ENCODE measurements at regions not wholly inside any gene's neighbourhood (a gene's known extent, or its start where the extent isn't known, plus 50 kb on each side); places are given as distances from the start of the nearest gene placed in this dataset.

- Histone ChIP-seq H3K4me1 (ENCODE audit: control insufficient read depth in 1 of 2, insufficient read depth in 2 of 2, low read length in 2 of 2) (peaks cover 0 to 2% of the 10 kb centered on the region in 2 donors), H3K4me3 (ENCODE audit: low read length in 2 of 2) (no peak overlapping the region), H3K36me3 (ENCODE audit: control insufficient read depth in 1 of 2, insufficient read depth in 2 of 2, low read length in 1 of 2) (no peaks in the 10 kb centered on the region), H3K27ac (ENCODE audit: low read depth in 1 of 2, low read length in 2 of 2) (no peak overlapping the region), H3K27me3 (ENCODE audit: control insufficient read depth in 1 of 2, insufficient read depth in 2 of 2, low read length in 1 of 2) (no peaks in the 10 kb centered on the region), H3K9me3 (ENCODE audit: control insufficient read depth, low read length) (no peaks in the 10 kb centered on the region)
- 84 to 94% methylated on average over 1 of the region's 1 CpG for WGBS, 2 donors
- ATAC-seq (ENCODE audit: low FRiP score) (no peak), DNase-seq (no peak)
- intact Hi-C loops (cut with DNase I), result loop anchor here (5.0 to 10.0 kb wide), 3 partner anchors 269 to 376 kb away; no protein-coding TSS in a partner anchor
Measured at GRCh38 chr1:198086051-198086745, 70.6 kb upstream of the NEK7 start.

DNA sequence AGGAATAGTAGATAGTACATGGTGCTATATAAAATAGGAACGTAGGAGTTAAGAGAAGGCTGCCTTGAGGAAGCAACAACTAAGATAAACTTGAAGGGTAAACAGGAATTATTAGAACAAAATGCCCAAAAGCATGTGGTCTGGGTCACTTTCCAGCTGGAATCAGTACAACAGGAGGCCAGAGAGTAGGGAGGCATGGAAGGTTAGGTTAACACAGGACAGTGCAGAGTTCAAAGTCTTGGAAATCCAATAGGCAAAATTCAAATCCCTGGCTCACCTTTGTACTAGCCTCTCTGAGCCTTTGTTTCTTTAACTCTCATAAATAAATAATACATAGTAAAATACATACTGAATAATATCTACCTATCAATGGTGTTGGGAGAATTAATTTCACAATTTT, 69.0 kb upstream of the NEK7 start:
- DNase-seq, result no peak
- 23 to 34% methylated on average over 1 of the region's 1 CpG for WGBS, 2 donors
- intact Hi-C loops (cut with DNase I), result loop anchor here (5.0 to 10.0 kb wide), 3 partner anchors 267 to 374 kb away; no protein-coding TSS in a partner anchor
- Histone ChIP-seq H3K9me3 (ENCODE audit: control insufficient read depth, low read length) (no peaks in the 10 kb centered on the region), H3K36me3 (ENCODE audit: control insufficient read depth in 1 of 2, insufficient read depth in 2 of 2, low read length in 1 of 2) (no peaks in the 10 kb centered on the region), H3K27me3 (ENCODE audit: control insufficient read depth in 1 of 2, insufficient read depth in 2 of 2, low read length in 1 of 2) (no peaks in the 10 kb centered on the region), H3K27ac (ENCODE audit: low read depth in 1 of 2, low read length in 2 of 2) (no peak overlapping the region), H3K4me1 (ENCODE audit: control insufficient read depth in 1 of 2, insufficient read depth in 2 of 2, low read length in 2 of 2) (peaks cover 0 to 2% of the 10 kb centered on the region in 2 donors), H3K4me3 (ENCODE audit: low read length in 2 of 2) (no peak overlapping the region)
- no peak for ATAC-seq (ENCODE audit: low FRiP score)

DNA sequence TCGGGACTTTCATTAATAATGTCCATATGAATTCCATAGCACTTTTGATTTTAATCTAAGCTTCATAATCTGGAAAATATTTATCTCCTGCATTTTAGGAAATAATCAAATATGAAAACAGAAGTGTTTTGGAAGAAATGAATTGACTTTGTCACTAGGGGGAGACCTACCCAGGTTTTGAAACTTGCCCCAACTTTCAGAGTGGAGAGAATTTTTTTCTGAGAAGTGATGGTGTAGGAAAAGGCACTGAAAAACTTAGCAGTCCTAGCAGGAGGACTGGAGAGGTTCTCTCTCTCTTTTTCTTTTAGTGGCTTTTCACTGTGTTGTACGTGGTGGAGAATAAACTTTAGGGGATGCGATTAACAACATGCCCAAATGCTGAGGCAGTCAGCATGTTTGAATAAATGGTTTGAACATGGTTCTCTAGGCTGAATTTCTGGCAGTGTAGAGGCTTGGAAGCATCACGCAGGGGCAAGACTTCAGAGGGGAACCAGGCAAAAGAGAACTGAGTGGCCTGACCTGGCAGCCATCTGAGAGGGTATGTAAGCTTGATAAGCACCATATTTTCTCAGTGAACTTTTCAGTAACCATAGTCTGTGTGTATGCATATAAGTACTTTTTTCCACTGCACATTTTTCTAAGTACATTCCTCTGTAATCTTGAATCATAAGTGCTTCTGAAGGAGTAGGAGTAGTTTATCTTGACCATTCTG, 68.3 kb upstream of the NEK7 start:
- Histone ChIP-seq H3K4me1 (ENCODE audit: control insufficient read depth in 1 of 2, insufficient read depth in 2 of 2, low read length in 2 of 2) (peaks cover 0 to 2% of the 10 kb centered on the region in 2 donors), H3K9me3 (ENCODE audit: control insufficient read depth, low read length) (no peaks in the 10 kb centered on the region), H3K27me3 (ENCODE audit: control insufficient read depth in 1 of 2, insufficient read depth in 2 of 2, low read length in 1 of 2) (no peaks in the 10 kb centered on the region), H3K36me3 (ENCODE audit: control insufficient read depth in 1 of 2, insufficient read depth in 2 of 2, low read length in 1 of 2) (no peaks in the 10 kb centered on the region), H3K4me3 (ENCODE audit: low read length in 2 of 2) (no peak overlapping the region), H3K27ac (ENCODE audit: low read depth in 1 of 2, low read length in 2 of 2) (no peak overlapping the region)
- 1 to 5% methylated on average over 4 of the region's 4 CpGs for WGBS, 2 donors
- intact Hi-C loops (cut with DNase I), result loop anchor here (5.0 to 10.0 kb wide), 3 partner anchors 266 to 374 kb away; no protein-coding TSS in a partner anchor
- no peak for DNase-seq
- peak; percentile 60 for ATAC-seq (ENCODE audit: low FRiP score)

- H3K4me1 ChIP-seq (ENCODE audit: control insufficient read depth in 1 of 2, insufficient read depth in 2 of 2, low read length in 2 of 2), result no peaks in the 10 kb centered on the region
- no peaks in the 10 kb centered on the region for H3K27me3 ChIP-seq (ENCODE audit: control insufficient read depth in 1 of 2, insufficient read depth in 2 of 2, low read length in 1 of 2)
- no peaks in the 10 kb centered on the region for H3K36me3 ChIP-seq (ENCODE audit: control insufficient read depth in 1 of 2, insufficient read depth in 2 of 2, low read length in 1 of 2)
- intact Hi-C loops (cut with DNase I), result loop anchor here in 1 of 2 donors (10.0 kb wide), 1 partner anchor 168 kb away; no protein-coding TSS in a partner anchor
- WGBS, 2 donors, result 50 to 53% methylated on average over 2 of the region's 2 CpGs
- no peak overlapping the region for H3K27ac ChIP-seq (ENCODE audit: low read depth in 1 of 2, low read length in 2 of 2)
- no peaks in the 10 kb centered on the region for H3K9me3 ChIP-seq (ENCODE audit: control insufficient read depth, low read length)
- ATAC-seq (ENCODE audit: low FRiP score), result no peak
- DNase-seq, result no peak
- no peak overlapping the region for H3K4me3 ChIP-seq (ENCODE audit: low read length in 2 of 2)
Measured at GRCh38 chr1:198096390-198096789, 60.4 kb upstream of the NEK7 start.

GRCh38 chr1:198099755-198100154, 57.0 kb upstream of the NEK7 start:
- intact Hi-C loops (cut with DNase I), result loop anchor here in 1 of 2 donors (10.0 kb wide), 1 partner anchor 165 kb away; no protein-coding TSS in a partner anchor
- Histone ChIP-seq H3K27ac (ENCODE audit: low read depth in 1 of 2, low read length in 2 of 2) (no peak overlapping the region), H3K27me3 (ENCODE audit: control insufficient read depth in 1 of 2, insufficient read depth in 2 of 2, low read length in 1 of 2) (no peaks in the 10 kb centered on the region), H3K4me1 (ENCODE audit: control insufficient read depth in 1 of 2, insufficient read depth in 2 of 2, low read length in 2 of 2) (no peaks in the 10 kb centered on the region), H3K36me3 (ENCODE audit: control insufficient read depth in 1 of 2, insufficient read depth in 2 of 2, low read length in 1 of 2) (no peaks in the 10 kb centered on the region), H3K9me3 (ENCODE audit: control insufficient read depth, low read length) (no peaks in the 10 kb centered on the region), H3K4me3 (ENCODE audit: low read length in 2 of 2) (no peak overlapping the region)
- ATAC-seq (ENCODE audit: low FRiP score) (no peak), DNase-seq (no peak)

DNA sequence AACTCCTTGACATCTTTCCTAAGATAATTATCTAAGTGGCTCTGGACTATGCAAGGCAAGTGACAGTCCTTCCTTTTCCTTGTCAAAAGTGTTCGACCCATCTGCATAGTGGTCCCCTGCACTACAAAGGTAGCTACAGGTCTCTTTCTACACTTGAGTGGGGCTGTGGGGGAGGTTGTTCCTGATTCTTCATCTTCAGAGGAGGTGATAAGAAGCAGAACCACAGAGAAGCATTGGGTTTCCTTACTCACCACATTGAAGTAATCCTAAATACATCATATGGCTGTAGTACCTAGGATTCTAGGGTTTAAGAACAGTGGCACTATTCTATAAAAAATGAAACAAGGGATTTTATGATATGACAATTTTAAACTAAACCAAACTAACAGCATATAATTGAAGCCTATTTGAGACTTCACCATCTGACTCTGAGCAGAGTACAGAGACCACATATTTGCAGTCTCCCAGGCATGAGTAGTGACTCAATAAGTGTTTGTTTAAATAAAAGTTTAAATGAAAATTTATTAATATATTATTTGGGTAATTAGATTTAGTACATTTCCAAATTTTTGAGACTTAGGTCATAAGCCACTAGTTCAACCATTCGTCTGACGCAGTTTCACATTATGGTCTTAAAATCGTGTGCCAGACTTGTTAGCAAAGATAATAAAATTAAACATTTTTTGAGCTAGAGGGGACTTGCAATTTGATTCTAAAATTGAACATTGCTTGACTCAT, 54.9 kb upstream of the NEK7 start:
- no peaks in the 10 kb centered on the region for H3K27me3 ChIP-seq (ENCODE audit: control insufficient read depth in 1 of 2, insufficient read depth in 2 of 2, low read length in 1 of 2)
- no peak overlapping the region for H3K4me3 ChIP-seq (ENCODE audit: low read length in 2 of 2)
- intact Hi-C loops (cut with DNase I), result no loop called here
- no peaks in the 10 kb centered on the region for H3K9me3 ChIP-seq (ENCODE audit: control insufficient read depth, low read length)
- H3K27ac ChIP-seq (ENCODE audit: low read depth in 1 of 2, low read length in 2 of 2), result no peak overlapping the region
- 39 to 67% methylated on average over 4 of the region's 4 CpGs for WGBS, 2 donors
- ATAC-seq (ENCODE audit: low FRiP score) (no peak), DNase-seq (no peak)
- H3K36me3 ChIP-seq (ENCODE audit: control insufficient read depth in 1 of 2, insufficient read depth in 2 of 2, low read length in 1 of 2), result no peaks in the 10 kb centered on the region
- H3K4me1 ChIP-seq (ENCODE audit: control insufficient read depth in 1 of 2, insufficient read depth in 2 of 2, low read length in 2 of 2), result no peaks in the 10 kb centered on the region

DNA sequence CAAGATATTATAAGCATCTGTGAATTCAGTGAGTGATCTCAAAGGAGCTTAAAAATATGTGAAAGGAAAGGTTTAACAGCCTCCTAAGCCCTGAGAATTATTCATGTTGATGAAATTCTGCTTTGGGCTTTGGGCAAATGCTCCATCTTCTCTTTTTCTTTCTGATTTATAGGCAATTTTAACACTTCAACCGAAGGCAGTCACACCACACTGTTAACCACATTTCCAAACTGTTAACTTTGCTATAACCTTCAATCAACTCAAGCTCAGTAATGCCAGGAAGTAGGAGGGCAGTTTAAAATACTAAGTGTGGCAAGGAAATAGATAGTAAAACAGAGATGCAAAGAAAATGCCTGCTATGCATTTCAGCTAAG, 54.4 kb upstream of the NEK7 start:
- no peaks in the 10 kb centered on the region for H3K9me3 ChIP-seq (ENCODE audit: control insufficient read depth, low read length)
- H3K4me1 ChIP-seq (ENCODE audit: control insufficient read depth in 1 of 2, insufficient read depth in 2 of 2, low read length in 2 of 2), result no peaks in the 10 kb centered on the region
- ATAC-seq (ENCODE audit: low FRiP score) (no peak), DNase-seq (no peak)
- H3K27ac ChIP-seq (ENCODE audit: low read depth in 1 of 2, low read length in 2 of 2), result no peak overlapping the region
- WGBS, 2 donors, result 25 to 30% methylated on average over 1 of the region's 1 CpG
- no peak overlapping the region for H3K4me3 ChIP-seq (ENCODE audit: low read length in 2 of 2)
- H3K36me3 ChIP-seq (ENCODE audit: control insufficient read depth in 1 of 2, insufficient read depth in 2 of 2, low read length in 1 of 2), result no peaks in the 10 kb centered on the region
- intact Hi-C loops (cut with DNase I), result no loop called here
- no peaks in the 10 kb centered on the region for H3K27me3 ChIP-seq (ENCODE audit: control insufficient read depth in 1 of 2, insufficient read depth in 2 of 2, low read length in 1 of 2)

GRCh38 chr1:198105185-198105584, 51.6 kb upstream of the NEK7 start:
- DNase-seq, result no peak
- no peaks in the 10 kb centered on the region for H3K27me3 ChIP-seq (ENCODE audit: control insufficient read depth in 1 of 2, insufficient read depth in 2 of 2, low read length in 1 of 2)
- no peaks in the 10 kb centered on the region for H3K9me3 ChIP-seq (ENCODE audit: control insufficient read depth, low read length)
- no peaks in the 10 kb centered on the region for H3K4me1 ChIP-seq (ENCODE audit: control insufficient read depth in 1 of 2, insufficient read depth in 2 of 2, low read length in 2 of 2)
- WGBS, 2 donors, result 94 to 95% methylated on average over 1 of the region's 1 CpG
- H3K36me3 ChIP-seq (ENCODE audit: control insufficient read depth in 1 of 2, insufficient read depth in 2 of 2, low read length in 1 of 2), result no peaks in the 10 kb centered on the region
- no peak overlapping the region for H3K27ac ChIP-seq (ENCODE audit: low read depth in 1 of 2, low read length in 2 of 2)
- intact Hi-C loops (cut with DNase I), result no loop called here
- no peak for ATAC-seq (ENCODE audit: low FRiP score)
- no peak overlapping the region for H3K4me3 ChIP-seq (ENCODE audit: low read length in 2 of 2)
